ENCODE measurements at regions not wholly inside any gene's neighbourhood (a gene's known extent, or its start where the extent isn't known, plus 50 kb on each side); places are given as distances from the start of the nearest gene placed in this dataset.

DNA sequence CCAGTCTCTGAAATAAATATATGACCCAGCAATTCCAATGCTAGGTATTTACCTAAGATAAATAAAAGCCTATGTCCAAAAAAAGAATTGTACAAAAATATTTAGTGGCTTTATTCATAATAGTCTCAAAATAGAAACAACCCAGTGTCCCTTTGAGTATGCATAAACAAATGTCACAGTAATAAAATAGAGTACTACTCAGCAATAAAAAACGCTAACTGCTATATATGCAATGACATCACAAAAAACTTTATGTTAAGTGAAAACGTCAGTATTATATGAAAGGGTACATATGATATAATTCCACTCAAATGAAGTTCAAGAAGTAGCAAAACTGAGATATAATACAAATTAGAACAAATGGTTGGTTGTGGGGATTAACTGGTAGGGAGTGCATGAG lies 286.5 kb upstream of the MAN1A1 start:
- no peak overlapping the region for H2AFZ ChIP-seq (ENCODE audit: low read length)
- H3K27ac Mint-ChIP-seq, result no peak overlapping the region
- H4K20me1 ChIP-seq (ENCODE audit: control insufficient read depth, insufficient read depth, insufficient read length), result no peaks in the 10 kb centered on the region

More for the DNA sequence above, 286.5 kb upstream of the MAN1A1 start:
- H3K4ac ChIP-seq (ENCODE audit: low read depth, low read length), result no peak overlapping the region
- no peak overlapping the region for H4K5ac ChIP-seq (ENCODE audit: insufficient read length, low read depth, low read length)
- no peaks in the 10 kb centered on the region for H3K36me3 Mint-ChIP-seq (ENCODE audit: insufficient read depth in 1 of 3, low read depth in 3 of 3)
- H2BK12ac ChIP-seq (ENCODE audit: insufficient read length, low read depth, low read length), result no peak overlapping the region
- no peaks in the 10 kb centered on the region for H3K23me2 ChIP-seq (ENCODE audit: insufficient read length, low read depth, low read length, poor library complexity, severe bottlenecking)
- H3K14ac ChIP-seq (ENCODE audit: insufficient read depth, low read length), result no peak overlapping the region
- no peak overlapping the region for H3K4me2 ChIP-seq (ENCODE audit: insufficient read depth, insufficient read length, low read length)
- WGBS (ENCODE audit: extremely low coverage, insufficient read length, low lambda C conversion rate), result no CpG with 5 or more reads among the region's 2 CpGs
- DNase-seq, result no peak
- H4K8ac ChIP-seq (replicated peaks; ENCODE audit: insufficient read length, low read depth, low read length), result no peak overlapping the region
- TF ChIP-seq, protein P1, sequence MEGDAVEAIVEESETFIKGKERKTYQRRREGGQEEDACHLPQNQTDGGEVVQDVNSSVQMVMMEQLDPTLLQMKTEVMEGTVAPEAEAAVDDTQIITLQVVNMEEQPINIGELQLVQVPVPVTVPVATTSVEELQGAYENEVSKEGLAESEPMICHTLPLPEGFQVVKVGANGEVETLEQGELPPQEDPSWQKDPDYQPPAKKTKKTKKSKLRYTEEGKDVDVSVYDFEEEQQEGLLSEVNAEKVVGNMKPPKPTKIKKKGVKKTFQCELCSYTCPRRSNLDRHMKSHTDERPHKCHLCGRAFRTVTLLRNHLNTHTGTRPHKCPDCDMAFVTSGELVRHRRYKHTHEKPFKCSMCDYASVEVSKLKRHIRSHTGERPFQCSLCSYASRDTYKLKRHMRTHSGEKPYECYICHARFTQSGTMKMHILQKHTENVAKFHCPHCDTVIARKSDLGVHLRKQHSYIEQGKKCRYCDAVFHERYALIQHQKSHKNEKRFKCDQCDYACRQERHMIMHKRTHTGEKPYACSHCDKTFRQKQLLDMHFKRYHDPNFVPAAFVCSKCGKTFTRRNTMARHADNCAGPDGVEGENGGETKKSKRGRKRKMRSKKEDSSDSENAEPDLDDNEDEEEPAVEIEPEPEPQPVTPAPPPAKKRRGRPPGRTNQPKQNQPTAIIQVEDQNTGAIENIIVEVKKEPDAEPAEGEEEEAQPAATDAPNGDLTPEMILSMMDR (conservative IDR thresholded peaks at IDR 0.05), result no peak
- H3T11ph ChIP-seq (ENCODE audit: low read length), result no peak overlapping the region
- no peaks in the 10 kb centered on the region for H3K27me3 ChIP-seq (ENCODE audit: insufficient read depth, low read length)
- no peaks in the 10 kb centered on the region for H3K79me2 ChIP-seq (ENCODE audit: insufficient read depth, low read length)
- H3K56ac ChIP-seq (ENCODE audit: insufficient read length, low read depth, low read length), result no peak overlapping the region
- no peaks in the 10 kb centered on the region for H3K79me1 ChIP-seq (ENCODE audit: insufficient read depth, low read depth, low read length, poor library complexity, severe bottlenecking)
- H3K4me3 Mint-ChIP-seq, result no peak overlapping the region
- H2BK15ac ChIP-seq (ENCODE audit: low read depth, low read length), result no peak overlapping the region
- H2AK5ac ChIP-seq (ENCODE audit: insufficient read length, low read length), result no peak overlapping the region
- no peak overlapping the region for H4K91ac ChIP-seq (ENCODE audit: insufficient read length, low read depth, low read length)
- H3K9me3 Mint-ChIP-seq, result no peaks in the 10 kb centered on the region; a peak in 1 of 5 replicates
- H3K9me3 ChIP-seq (ENCODE audit: control insufficient read depth, low read depth, low read length), result no peaks in the 10 kb centered on the region
- no peak overlapping the region for H2BK20ac ChIP-seq (ENCODE audit: low read depth, low read length, poor library complexity, severe bottlenecking)
- H2BK120ac ChIP-seq (ENCODE audit: low read depth, low read length, poor library complexity, severe bottlenecking), result no peak overlapping the region
- H3K4me1 ChIP-seq (ENCODE audit: insufficient read depth, low read length), result no peaks in the 10 kb centered on the region
- H3K4me1 Mint-ChIP-seq, result peaks cover 6% of the 10 kb centered on the region in 2 experiments
- H3K27me3 Mint-ChIP-seq (ENCODE audit: low read depth), result no peaks in the 10 kb centered on the region
- no peak overlapping the region for H3K27ac ChIP-seq (ENCODE audit: insufficient read length, low read depth, low read length)
- no peak overlapping the region for H3K23ac ChIP-seq (ENCODE audit: insufficient read length, low read depth, low read length)
- no peak overlapping the region for H3K9ac ChIP-seq (ENCODE audit: extremely low read depth, insufficient read length, low read length)
- no peak overlapping the region for H2BK5ac ChIP-seq (ENCODE audit: insufficient read length, low read length)
- H3K18ac ChIP-seq (ENCODE audit: insufficient read length, low read depth, low read length), result no peak overlapping the region

All from H9 (cell line).